Mucosa of rectum (tissue), 2 donors: ENCODE measurements at regions not wholly inside any gene's neighbourhood (a gene's known extent, or its start where the extent isn't known, plus 50 kb on each side); places are given as distances from the start of the nearest gene placed in this dataset.
A peak's percentile ranks its signal among the peaks of the same experiment; 100 is the strongest.

ENCODE experiments used
- H3K27ac ChIP-seq, 2 donors: one replicate each; pipeline ENCODE4 v1.7.0; 2013; ENCODE audit warnings: inconsistent platforms in 2 of 2, low read depth in 2 of 2, low read length in 2 of 2
- H3K27me3 ChIP-seq, 2 donors: one replicate each; pipeline ENCODE4 v1.7.0; 2013; ENCODE audit warnings: low read length in 2 of 2; ENCODE audit not compliant: control insufficient read depth in 2 of 2, insufficient read depth in 2 of 2
- H3K36me3 ChIP-seq, 2 donors: one replicate each; pipeline ENCODE4 v1.7.0; 2013; ENCODE audit warnings: low read length in 2 of 2; ENCODE audit not compliant: control insufficient read depth in 2 of 2, insufficient read depth in 2 of 2
- H3K4me1 ChIP-seq, 2 donors: one replicate each; pipeline ENCODE4 v1.7.0; 2013; ENCODE audit warnings: low read length in 2 of 2, mild to moderate bottlenecking in 1 of 2; ENCODE audit not compliant: control insufficient read depth in 2 of 2, insufficient read depth in 2 of 2
- H3K4me3 ChIP-seq, 2 donors: one replicate each; pipeline ENCODE4 v1.7.0; 2013; ENCODE audit warnings: low read length in 2 of 2
- H3K9ac ChIP-seq, 2 donors: one replicate each; pipeline ENCODE4 v1.7.0; 2013; ENCODE audit warnings: low read length in 2 of 2, low read depth in 1 of 2, mild to moderate bottlenecking in 1 of 2
- H3K9me3 ChIP-seq, 2 donors: one replicate each; pipeline ENCODE4 v1.7.0; 2013; ENCODE audit warnings: low read length in 2 of 2; ENCODE audit not compliant: control insufficient read depth in 2 of 2
- donor health status: healthy.
- donor health status: Normal muscosa, but diverticular disease.

DNA sequence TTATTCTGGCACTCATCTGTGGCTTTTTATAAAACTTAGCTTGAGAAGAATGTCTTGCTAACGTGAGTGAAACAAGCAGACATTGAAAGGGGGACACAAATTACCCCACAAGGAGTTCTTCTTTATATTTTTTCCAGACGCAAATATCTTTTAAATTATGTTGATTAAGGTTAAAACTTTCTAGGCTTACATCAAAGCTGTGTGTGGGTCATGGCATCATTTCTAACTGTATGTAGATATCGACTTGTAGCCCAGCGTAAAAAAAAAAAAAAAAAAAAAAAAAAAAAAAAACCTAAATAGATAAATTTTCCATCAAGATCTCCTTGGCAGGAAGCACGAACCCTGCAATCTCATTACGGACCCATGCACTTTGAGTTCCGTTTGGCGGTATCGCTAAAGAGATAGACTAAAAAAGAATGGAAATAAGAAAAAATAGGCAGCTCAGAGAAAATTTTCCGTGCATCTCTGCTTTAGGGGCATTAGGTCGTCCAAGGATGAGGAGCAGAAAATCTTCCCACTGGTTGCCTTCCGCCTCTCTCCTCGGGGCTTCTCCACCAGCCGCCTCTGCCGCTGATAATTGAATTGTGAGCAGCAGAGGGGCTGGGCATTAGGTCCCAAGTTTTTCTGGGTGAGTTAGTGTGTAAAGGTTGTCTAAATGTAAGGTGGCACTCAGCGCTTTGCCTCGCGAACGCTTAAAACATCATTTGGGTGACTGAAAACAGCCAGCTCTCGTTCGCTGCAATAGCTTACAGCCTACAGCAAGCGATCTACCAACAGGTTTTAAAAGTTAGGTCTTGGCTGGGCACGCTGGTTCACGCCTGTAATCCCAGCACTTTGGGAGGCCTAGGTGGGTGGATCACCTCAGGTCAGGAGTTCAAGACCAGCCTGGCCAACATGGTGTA, 194.0 kb downstream of the TRIM27 start:
- peak overlapping the region in 1 of 2 donors; percentile 79 for H3K4me3 ChIP-seq
- H3K36me3 ChIP-seq: no peaks in the 10 kb centered on the region
- no peak overlapping the region for H3K9ac ChIP-seq
- no peak overlapping the region for H3K27ac ChIP-seq
- H3K9me3 ChIP-seq: no peaks in the 10 kb centered on the region
- peaks cover 5 to 26% of the 10 kb centered on the region in 2 donors for H3K27me3 ChIP-seq
- H3K4me1 ChIP-seq: peaks cover 0 to 3% of the 10 kb centered on the region in 2 donors

DNA sequence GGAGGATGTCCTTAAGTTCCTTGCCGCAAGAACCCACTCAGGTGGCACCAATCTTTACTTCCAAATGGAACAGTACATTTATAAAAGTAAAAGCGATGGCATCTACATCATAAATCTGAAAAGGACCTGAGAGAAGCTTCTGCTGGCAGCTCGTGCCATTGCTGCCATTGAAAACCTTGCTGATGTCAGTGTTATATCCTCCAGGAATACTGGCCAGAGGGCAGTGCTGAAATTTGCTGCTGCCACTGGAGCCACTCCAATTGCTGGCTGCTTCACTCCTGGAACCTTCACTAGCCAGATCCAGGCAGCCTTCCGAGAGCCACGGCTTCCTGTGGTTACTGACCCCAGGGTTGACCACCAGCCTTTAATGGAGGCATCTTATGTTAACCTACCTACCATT, 191.7 kb downstream of the TRIM27 start:
- H3K9ac ChIP-seq: no peak overlapping the region
- H3K27me3 ChIP-seq: peaks cover 13 to 30% of the 10 kb centered on the region in 2 donors
- H3K4me3 ChIP-seq: no peak overlapping the region
- H3K36me3 ChIP-seq: no peaks in the 10 kb centered on the region
- H3K4me1 ChIP-seq: peaks cover 0 to 3% of the 10 kb centered on the region in 2 donors
- H3K27ac ChIP-seq: no peak overlapping the region
- H3K9me3 ChIP-seq: no peaks in the 10 kb centered on the region

DNA sequence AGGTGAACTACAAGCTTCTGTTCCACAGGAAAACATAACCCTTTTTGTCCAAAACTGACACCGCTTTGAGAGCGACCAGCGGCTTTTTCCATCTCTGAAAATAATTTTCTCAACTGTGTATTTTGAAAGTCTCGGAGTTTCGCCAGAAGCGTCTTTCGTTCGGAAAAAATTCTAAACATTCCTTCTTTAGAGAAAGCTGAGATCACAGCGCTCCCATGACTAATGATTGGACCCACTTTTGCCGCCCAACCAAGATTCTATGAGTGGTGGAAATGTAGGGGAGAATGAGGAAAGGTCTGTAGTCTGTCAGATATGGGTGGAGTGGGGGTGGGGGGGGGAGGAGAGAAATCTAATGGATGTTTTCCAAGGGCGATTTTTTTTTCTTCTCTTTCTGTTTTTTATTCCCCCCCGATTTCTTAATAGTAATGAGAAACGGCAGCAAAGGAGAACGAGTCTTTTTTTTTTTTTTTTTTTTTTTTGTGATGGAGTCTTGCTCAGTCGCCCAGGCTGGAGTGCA, 189.3 kb downstream of the TRIM27 start:
- Histone ChIP-seq H3K27me3 (peaks cover 13 to 35% of the 10 kb centered on the region in 2 donors), H3K4me1 (no peaks in the 10 kb centered on the region), H3K27ac (no peak overlapping the region), H3K9me3 (no peaks in the 10 kb centered on the region), H3K36me3 (no peaks in the 10 kb centered on the region), H3K9ac (no peak overlapping the region), H3K4me3 (no peak overlapping the region)

DNA sequence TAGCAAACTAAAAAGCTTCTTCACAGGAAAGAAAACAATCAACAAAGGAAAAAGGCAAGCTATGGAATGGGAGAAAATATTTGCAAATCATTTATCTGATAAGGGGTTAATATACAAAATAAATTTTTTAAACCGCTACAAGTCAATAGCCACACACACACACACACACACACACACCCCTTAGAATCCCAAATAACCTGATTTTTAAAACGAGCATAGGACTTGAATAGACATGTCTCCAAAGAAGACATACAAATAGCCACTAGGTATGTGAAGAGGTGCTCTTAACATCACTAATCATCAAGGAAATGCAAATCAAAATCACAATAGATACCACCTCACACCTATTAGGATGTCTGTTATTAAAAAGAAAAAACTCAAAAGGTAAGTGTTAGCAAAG, 187.7 kb downstream of the TRIM27 start:
- H3K27me3 ChIP-seq: peaks cover 13 to 29% of the 10 kb centered on the region in 2 donors
- no peak overlapping the region for H3K27ac ChIP-seq
- no peak overlapping the region for H3K9ac ChIP-seq
- H3K36me3 ChIP-seq: no peaks in the 10 kb centered on the region
- H3K9me3 ChIP-seq: no peaks in the 10 kb centered on the region
- H3K4me3 ChIP-seq: no peak overlapping the region
- H3K4me1 ChIP-seq: no peaks in the 10 kb centered on the region

DNA sequence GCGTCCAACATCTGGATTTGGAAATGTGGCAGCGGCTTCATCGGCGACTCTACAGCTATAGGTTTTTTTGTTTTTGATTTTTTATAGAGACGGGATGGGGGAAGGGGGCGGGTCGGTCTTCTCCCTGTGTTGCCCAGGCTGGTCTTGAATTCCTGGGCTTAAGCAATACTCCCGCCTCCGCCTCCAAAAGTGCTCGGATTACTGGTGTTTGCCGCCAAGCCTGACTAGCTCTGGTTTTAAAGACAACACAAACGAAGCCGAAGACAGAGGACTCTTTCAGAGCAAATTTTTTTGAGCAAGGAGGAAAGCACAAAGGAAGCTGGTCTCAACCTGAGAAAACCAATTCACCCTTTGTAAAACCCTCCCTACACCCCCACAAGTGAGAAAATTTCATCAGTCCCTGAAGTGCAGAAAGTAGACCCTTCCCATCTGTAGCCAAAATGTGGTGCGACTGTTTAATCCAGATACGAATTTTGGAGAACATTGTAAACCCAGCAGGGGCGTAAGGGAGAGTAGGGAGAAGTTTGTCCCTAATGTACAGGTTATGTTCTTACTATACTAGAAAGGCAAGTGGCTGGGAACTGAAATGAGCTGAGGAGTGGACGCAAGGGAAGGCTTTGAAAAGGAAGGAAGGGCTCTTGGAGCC, 185.9 kb downstream of the TRIM27 start:
- H3K4me3 ChIP-seq: no peak overlapping the region
- no peaks in the 10 kb centered on the region for H3K4me1 ChIP-seq
- no peaks in the 10 kb centered on the region for H3K36me3 ChIP-seq
- peaks cover 13 to 20% of the 10 kb centered on the region in 2 donors for H3K27me3 ChIP-seq
- no peak overlapping the region for H3K9ac ChIP-seq
- H3K9me3 ChIP-seq: no peaks in the 10 kb centered on the region
- H3K27ac ChIP-seq: no peak overlapping the region

DNA sequence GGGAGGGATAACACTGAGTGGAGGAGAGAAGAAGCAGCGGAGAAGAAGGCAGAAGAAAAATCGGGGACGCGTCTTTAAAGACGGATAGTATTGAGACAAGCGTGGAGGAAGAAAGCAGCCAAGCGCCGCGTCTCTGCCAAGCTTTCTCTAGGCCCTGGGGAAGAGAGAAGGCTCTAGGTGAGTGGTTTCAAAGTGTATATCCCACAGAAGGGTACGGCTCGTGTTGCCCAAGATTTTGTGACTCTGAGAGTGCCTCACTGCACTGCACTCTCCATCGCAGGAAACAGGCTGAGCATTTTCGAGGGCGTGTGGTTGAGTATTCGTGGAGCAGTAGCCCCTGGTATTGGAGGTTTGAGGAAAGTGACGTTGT, 185.4 kb downstream of the TRIM27 start:
- H3K27me3 ChIP-seq: peaks cover 11 to 22% of the 10 kb centered on the region in 2 donors

DNA sequence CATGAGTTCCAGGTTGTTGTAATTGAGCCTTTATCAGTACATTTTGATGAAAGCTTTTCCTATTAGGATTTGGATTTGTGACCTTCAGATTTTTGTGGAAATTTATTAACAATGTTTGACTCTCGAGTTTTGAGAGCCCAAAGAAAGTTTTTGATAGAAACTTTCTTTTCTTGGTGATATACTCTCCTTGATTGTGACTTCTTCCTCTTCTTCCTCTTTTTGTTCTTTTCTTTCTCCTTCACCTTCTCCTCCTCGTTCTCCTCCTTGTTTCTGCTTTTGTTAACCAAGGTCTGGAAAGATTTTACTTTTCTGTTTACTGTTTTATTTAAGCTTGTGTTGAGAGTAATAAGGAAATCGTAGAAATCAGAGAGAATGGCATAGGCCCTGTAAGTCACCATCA, 182.4 kb downstream of the TRIM27 start:
- Histone ChIP-seq H3K9me3 (no peaks in the 10 kb centered on the region), H3K4me3 (no peak overlapping the region), H3K36me3 (no peaks in the 10 kb centered on the region), H3K4me1 (no peaks in the 10 kb centered on the region), H3K27ac (no peak overlapping the region), H3K27me3 (peaks cover 0 to 11% of the 10 kb centered on the region in 2 donors), H3K9ac (no peak overlapping the region)

More for the DNA sequence above, 185.4 kb downstream of the TRIM27 start:
- no peaks in the 10 kb centered on the region for H3K36me3 ChIP-seq
- no peaks in the 10 kb centered on the region for H3K4me1 ChIP-seq
- H3K9me3 ChIP-seq: no peaks in the 10 kb centered on the region
- no peak overlapping the region for H3K4me3 ChIP-seq
- no peak overlapping the region for H3K27ac ChIP-seq
- no peak overlapping the region for H3K9ac ChIP-seq

DNA sequence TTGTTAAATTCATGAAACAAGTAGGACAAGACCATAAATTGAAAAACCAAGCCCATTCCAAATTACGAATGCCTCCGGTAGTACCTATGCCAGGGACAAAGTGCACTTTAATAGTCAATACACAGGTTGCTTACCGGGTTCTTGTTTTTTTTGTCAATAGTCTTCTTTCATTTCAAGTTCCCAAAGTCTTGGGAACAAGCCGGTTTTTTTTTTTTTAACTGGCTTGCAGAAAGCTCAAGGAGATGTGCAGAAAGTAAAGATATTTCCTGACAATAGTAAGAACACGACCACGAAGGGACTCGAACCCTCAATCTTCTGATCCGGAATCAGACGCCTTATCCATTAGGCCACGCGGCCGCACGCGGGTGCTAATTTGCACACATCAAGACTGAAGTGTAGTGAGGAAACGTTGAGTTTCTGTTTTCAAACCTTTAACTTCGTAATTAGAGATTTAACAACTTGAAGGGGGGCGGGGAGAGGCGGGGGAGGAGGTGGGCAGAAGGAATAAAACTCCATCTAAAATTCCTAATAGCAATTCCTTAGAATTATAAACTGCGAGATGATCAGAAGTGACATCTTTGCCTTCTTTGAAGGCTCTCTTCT, 181.0 kb downstream of the TRIM27 start:
- Histone ChIP-seq H3K9ac (no peak overlapping the region), H3K4me1 (no peaks in the 10 kb centered on the region), H3K27me3 (peaks cover 0 to 8% of the 10 kb centered on the region in 2 donors), H3K36me3 (no peaks in the 10 kb centered on the region), H3K4me3 (no peak overlapping the region), H3K9me3 (no peaks in the 10 kb centered on the region), H3K27ac (no peak overlapping the region)

DNA sequence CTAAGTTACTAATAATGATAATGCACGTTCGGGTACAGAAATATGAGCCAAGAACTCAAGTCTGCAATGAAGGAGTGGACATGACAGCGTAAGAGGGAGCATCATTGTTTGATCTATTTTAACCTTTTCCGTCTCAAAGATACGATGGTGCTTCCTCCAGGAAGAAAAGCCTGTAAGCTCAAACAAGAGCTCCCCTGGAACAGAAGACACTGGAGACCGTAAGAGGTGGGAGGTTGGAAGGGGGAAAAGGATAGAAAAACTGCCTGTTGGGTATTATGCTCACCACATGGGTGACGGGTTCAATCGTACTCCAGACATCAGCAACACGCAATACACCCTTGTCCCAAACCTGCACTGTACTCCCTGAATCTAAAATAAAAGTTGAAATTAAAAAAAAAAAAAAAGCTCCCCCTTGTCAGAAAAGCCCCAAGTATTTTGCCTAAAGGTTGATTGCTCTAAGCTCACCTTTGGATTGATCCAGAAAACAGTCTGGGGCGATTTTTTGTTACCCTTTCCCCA, 180.5 kb downstream of the TRIM27 start:
- H3K36me3 ChIP-seq: no peaks in the 10 kb centered on the region
- no peak overlapping the region for H3K27ac ChIP-seq
- H3K4me1 ChIP-seq: no peaks in the 10 kb centered on the region
- H3K27me3 ChIP-seq: peaks cover 0 to 4% of the 10 kb centered on the region in 2 donors
- no peaks in the 10 kb centered on the region for H3K9me3 ChIP-seq
- no peak overlapping the region for H3K9ac ChIP-seq
- H3K4me3 ChIP-seq: no peak overlapping the region
